Activated T-cell treated with anti-CD3 and anti-CD28 coated beads, Interleukin-2, amount 50 U/mL, for 1 hour (primary cell): ENCODE measurements at regions not wholly inside any gene's neighbourhood (a gene's known extent, or its start where the extent isn't known, plus 50 kb on each side); places are given as distances from the start of the nearest gene placed in this dataset.
"Not testable (repeated sequence)": the region's sequence is repeated elsewhere in the genome, so short reads cannot be mapped to it uniquely, and the experiment has no call there.

Experiments used
- DNase-seq: peaks from one replicate; pipeline ENCODE4 v3.0.0-alpha.2; 2020

DNA sequence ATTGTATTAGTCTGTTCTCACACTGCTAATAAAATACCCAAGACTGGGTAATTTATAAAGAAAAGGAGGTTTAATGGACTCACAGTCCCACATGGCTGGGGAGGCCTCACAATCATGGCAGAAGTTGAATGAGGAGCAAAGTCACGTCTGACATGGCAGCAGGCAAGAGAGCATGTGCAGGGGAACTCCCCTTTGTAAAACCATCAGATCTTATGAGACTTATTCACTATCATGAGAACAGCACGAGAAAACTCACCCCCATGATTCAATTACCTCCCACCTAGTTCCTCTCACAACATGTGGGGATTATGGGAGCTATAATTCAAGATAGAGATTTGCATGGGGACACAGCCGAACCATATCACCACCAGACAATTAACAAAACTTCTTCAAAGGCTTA lies 84.4 kb upstream of the ANKRD1 start:
- not testable (repeated sequence) for DNase-seq

DNA sequence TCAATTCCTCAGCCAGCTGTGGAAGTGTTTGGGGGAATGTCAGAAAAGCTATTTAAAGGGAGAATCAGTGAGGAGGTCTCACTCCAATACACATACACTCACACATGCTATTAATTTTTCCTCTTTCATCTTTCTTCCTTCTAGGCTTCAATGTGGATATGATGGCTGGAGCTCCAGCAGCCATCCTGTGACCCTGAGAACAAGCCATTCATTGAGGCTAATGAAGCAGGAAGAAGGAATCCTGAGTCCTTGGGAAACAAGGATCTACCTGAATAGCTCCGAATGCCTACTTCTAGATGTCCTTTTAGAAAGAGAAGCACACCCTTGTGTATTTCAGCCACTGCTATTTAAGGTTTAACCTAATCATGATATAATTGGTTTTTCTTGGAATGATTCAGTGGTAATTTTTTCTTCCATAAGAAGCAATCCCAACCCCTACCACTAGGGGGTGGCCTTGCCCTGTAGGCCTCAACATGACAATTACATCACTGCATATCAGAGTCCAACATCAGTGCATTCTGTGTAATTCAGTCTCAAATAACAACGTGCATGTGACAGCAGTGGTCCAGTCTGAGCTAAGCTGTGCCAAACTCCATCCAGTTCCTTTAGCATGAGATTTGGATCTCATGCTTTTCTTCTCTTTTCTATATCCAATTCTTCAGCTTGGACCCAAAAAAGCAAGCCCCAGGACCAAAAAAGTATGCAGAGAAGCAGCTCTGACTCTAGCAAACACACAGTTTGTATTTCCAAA lies 85.3 kb upstream of the ANKRD1 start:
- peak; percentile 57 for DNase-seq

DNA sequence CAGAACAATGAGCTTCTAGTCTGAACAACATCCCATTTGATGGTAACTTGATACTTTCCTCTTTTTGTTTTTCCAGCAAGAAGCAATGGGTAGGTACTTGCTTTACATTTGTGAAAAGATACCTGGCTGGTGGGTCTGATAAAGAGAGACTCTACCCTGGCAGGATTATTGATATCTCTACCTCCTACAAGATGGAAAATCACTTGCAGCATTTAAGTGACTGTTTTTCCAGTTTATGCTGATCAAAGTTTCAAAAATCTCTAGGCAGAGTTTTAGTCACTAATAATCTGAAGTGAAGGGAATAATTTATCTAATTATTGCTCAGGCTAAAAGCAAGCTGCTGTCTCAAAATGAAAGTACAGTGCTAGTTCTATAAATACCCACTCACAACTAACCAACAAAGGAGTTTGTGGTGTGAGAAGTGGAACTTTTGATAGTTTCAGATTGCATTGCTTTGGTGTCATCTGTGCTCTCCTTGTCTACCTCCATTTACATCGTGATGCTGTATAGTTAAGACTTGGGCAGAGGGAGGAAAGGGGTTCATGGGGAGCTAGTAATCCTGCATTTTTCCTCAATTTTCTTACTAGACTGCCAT lies 86.0 kb upstream of the ANKRD1 start:
- DNase-seq: no peak

DNA sequence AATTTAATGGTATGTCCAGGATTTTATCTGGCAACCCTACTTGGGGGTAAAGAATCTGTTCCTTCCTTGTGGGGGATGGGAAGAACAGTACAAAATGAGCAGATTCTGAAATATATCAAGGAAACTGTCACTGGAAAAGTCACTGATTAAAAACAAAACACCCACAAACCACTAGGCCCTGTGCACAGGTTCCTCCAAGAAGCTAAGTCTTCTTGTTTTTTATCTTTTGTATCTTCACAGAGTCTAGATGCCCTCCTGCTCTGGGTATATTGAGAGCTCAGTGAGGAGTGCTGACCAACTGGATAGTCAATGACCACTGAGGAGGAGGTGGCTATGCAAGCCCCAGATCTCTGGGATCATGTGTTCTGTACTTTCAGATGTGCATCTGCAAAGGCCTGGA lies 86.8 kb upstream of the ANKRD1 start:
- no peak for DNase-seq

DNA sequence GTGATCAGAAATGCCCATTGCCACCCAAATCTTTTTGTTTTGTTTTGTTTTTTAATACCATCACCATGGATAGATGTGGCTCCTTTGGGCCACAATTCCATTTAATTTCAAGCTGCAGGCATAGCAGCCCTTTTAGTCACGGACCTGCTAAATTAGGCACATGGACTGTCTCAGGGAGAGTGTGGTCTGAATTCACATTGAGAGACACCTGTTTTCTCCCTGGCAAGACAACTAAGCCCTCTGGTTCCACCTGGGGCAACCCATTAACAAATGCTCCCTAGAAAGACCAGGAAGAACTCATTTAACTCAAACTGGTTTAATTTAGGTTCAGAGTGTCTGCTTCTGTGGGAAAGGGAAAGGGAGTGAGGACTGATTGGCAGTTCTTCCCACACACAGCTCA lies 88.2 kb upstream of the ANKRD1 start:
- DNase-seq: no peak

DNA sequence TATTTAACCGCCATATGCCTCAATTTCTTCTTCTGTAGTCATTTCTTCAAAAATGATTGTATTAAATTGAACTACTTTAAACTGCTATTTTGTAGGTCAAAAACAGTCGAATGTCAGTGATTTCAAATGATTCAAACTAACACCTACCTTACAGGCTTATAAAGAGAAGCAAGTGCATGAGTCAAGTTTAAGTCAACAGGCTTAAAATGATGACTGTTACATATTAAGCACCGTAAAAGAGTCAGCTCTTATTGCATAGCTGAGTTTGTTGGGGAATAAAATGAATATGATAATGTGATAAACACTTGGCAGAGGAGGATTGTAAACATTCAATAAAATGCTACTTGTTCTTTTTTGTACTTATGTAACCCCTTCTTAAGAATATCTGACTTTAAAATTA lies 90.1 kb upstream of the ANKRD1 start:
- no peak for DNase-seq

DNA sequence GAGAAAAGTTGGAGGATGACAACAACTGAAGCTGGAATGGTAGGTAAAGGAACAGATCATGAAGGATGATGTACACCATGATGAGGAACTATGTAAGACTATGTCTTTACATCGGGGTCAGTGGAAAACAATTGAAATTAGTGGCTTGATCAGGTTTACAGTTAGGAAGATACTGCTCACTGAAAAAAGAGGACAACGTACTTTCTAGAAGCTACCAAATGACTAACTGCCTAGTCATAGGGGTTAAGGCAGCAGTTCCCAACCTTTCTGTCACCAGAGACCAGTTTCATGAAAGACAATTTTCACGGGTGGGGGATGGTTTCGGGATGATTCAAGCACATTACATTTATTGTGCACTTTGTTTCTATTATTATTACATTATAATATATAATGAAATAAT lies 91.6 kb upstream of the ANKRD1 start:
- DNase-seq: no peak

DNA sequence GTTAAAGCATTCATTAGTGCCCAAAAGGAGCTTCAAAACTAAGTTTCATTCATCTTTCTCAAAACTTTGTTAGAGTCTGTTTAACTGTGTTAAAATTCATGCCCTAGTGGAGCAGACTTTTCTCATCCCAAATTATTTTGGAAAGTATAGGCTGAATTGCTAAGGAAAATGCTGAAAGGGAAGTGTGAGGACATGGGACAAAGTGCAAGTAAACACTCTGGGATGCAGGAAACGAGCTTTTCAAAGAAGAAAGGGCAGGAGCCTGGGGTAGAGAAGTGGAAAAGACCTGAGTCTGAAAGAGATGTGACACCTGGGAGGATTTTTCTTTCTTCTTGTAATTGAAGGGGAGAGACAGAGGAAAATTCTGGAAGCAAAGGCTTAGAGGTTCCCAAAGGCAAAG lies 93.1 kb upstream of the ANKRD1 start:
- no peak for DNase-seq

DNA sequence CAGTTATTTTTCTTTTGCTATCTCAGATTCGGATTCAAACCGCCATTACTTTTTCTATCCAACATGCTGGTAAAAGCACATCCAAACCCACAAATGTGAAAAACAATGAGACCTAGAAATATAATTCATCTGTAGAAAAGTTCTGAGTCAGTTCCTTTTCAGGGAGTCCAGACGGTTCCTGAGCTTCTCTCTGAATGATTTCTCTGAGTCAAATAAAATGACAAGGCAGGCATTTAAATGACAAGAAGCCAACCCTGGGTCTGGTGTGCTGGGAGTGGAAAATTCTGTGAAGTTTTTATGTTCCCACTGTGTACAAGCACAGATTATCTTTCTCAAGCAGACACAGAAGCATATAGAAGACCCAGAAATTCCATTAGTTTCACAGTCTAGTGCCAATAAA lies 96.3 kb upstream of the ANKRD1 start:
- DNase-seq: no peak

DNA sequence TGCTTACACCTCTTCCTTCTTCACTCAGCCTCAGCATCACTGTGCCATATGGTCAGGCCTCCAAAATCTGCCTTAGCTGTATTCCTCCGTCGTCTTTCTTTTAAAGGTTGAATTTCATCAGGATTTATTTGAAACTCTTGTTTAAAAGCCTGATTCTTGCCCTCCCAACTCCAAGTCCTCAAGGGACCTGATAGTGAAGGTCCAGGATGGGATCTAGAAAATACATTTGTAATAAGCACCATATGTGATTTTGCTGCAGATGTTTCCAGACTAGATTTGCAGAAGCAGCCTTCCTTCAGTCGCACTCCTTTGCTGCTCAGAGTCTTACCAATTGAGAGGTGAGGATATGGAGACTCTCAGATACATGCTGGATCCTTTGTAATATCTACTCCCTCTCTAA lies 101.0 kb upstream of the ANKRD1 start:
- no peak for DNase-seq

DNA sequence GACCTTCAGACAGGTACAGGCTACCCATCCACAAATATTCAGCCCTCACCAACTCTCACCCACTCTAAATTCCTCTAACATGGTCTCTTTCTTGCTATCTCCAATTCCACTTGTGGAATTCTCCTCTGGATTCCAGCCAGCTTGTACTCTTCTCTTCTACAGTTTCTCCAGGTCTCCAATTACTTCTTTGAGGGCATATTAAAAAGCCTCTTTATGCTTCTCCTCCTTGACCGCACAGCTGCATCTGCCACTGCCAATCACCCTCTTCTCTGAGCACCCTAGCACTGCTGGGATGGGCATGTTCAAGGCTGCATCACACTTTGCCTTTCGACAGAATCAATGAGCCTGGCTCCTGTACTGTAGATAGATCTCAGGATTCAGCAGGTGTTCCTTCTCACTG lies 101.5 kb upstream of the ANKRD1 start:
- no peak for DNase-seq

DNA sequence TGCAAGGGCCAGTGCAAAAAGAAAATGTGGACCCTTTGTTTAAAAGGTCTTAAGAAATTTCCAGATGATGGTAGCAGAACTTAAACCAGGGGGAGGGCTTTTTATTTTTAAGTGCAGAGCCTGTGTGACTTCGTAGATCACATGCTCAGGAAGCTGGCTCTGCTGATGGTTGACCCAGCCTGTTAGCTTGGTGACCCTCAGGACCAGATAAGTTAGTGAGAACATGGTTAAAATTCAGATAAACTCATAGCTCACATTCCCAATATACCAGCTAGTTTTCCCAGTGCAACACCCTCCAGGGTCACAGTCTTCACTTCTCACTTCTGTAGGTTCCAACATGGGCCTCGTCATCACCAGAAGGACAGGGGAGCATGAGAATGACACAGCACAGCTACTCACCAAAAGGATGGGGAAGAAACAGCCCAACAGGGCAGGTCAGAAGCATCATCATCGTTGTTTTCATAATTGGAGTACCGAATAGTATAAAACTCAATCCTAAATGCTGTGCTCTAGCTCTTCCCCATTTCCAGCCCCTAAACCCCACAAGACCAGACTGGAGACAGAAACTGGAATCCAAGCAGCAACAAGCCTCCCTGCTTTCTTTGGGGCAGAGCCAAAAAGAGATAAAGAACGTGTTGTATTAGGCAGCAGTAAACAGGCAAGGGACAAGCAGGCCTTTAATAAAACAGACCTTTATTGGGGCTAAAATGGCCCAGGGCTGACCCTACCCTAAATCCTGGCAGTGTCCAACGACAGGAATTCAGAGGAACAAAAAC lies 102.2 kb upstream of the ANKRD1 start:
- no peak for DNase-seq

DNA sequence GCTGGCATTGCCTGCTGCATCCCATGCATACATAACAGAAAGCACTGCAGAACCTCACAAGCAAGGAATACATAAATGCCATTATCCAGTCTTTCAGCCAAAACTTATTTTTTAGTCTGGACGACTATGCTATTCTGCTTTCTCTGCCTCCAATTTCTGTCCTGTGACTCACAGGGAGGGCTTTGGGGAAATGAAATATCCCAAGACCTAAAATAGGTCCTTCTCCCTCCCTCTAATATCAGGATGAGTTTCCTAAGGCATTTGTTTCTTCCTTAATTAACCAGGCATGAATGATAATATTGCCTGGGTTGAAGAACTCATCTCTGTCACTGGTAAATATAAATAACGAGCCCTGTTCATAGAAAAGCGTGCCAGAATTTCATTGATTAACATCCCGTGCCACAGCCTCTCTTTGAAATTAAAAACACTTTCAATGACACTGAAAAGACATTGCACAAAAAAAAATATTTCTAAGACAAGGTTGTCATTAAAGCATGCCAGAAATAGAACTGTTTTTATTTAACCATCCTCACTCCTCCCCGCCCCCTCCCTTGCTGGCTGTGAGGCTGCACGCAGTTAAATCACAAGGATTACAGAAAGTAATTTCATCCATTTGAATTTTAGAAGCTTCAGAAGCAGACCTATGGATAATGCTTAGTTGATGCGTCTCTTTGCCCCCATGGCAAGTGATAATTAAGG lies 103.0 kb upstream of the ANKRD1 start:
- DNase-seq: no peak

DNA sequence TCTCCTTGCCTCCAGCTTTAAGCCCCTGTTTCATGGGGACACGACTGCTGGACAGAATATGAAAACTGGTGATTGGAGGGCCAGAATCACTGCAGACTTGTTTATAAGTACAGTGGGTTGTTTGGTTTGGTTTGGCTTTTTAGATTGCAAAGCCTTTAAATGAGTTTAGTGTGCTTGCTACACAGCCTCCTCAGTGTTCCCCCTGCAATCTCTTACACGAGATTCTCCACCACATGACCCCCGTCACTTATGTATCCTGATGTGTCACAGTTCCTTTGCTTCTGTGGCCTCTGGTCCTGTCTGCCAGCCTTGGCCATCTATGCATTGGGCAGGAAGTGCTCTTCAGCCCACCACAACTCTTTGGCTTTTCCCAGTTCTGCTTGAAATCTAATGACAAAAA lies 103.7 kb upstream of the ANKRD1 start:
- DNase-seq: no peak

DNA sequence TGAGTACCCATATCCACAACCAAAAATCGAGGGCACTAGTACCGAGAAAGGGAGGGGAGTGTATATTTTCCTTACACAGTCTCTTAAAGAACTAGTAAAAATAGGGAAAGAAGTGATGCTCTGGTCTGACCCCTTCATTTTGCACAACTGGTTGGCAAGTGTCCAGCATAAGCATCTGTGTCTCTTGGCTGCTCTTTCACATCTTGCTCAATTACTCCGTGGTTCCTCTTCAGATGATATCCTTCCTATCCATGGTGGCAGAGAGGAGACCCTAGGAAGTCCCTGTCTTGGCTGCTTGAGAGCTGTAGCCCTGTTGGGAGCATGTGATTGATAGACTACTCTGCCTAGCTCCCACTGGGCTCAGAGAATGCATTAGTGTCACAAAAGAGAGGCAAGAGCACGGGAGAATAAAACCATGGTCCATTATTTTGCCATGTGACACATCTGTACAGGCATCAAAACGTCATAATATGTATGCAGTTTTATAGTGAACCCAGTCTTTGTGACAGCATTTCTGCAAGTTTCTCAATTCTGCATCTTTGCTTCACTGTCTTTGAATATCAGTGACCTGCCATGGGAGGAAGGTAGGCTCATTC lies 111.8 kb upstream of the ANKRD1 start:
- no peak for DNase-seq

DNA sequence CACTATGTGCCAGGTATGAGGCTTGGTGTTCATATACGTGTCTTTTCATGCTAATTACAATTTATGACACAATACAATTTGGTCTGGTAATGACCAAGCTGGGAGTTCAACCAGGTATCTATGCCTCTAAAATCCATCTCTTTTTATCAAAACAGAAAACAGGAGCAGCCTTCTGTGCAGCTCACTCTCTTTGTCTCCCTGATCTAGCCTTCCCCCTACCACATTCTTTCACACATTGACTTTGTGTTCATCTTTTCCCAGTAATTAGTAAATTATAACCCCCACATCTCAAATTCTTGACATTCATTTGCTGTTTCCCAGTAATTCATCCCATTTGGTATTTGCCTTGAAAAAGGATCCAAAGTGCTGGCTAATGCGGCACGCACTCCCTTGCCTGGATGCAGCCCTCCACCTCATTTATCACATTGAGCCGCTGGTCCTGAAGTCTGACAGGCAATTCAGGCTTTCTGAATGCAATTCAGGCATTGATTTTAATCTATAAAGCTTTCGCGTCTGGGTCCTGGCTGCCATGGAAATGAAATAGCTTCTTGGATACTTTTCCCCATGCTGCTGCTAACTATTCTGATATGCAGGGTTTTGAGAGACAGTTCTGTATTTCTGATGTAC lies 112.5 kb upstream of the ANKRD1 start:
- DNase-seq: no peak

DNA sequence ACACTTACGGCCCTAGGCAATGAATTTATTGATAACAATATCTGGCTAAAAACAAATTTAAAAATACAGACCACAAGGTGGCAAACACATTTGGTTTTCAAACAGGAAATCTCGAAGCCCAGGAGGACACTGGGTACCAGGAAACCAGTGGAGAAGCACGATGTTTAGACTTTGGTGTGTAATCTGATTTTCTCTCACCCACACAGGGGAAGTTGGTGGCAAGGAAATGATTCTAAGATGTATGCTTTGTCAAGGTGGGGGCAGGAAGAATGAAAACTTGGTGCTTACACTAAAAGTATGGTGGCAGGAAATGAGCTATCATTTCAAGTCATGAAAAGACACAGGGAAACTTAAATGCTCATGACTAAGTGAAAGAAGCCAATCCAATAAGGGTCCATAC lies 113.2 kb upstream of the ANKRD1 start:
- no peak for DNase-seq

DNA sequence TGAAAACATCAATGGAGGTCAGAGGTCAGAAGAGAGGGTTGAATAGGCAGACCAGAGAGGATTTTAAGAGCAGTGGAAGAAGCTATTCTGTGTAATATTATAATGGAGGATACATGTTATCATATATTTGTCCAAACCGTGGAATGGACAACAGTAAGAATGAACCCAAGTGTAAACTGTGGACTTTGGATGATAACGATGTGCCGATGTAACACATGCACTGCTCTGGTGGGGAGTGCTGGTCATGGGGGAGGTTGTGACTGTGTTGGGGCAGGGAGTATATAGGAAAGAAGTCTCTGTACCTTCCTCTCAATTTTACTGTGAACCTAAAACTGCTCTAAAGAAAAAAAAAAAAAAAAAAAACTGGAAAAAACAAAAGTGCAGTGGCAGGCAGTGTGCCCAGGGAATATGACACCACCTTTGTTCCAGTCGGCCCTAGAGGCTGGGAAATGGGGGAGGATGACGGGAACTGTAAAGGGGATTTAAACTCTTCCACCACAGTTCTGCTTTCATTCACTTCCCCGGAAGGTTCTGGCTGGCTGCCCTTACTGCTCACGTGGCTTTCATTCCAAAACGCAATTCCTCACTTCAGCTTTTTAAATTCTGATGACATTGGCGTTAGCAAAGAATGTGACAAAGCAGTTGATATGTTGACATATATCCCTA lies 113.7 kb upstream of the ANKRD1 start:
- no peak for DNase-seq

DNA sequence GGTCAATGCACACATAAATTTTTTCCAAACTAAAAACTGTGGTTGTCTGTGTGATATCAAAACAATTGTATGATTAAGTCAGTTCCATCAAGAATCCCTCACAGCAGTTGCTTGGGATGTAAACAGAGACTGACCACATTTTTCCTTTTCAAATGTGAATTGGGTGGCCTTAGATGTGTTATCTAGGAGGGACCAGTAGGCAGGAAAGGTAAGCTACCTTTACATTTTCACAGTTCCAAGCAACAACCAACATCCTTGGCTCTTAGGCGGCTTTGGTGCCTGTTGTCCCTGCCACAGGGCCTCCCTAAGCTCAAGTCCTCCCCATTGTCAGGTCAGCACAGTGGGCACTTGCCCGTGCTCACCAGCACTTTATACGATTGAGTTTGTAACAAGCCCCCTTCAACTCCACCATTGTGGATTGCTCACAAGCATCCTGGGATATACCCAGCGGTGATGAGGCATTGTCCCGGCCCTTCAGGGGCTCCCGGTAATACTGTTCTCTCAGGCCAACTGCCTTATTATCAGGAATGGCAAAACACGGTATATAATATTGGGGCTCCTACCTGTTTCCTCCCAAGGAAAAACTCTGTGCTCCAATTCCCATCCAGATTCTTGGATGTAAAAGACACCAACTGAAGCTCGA lies 114.9 kb upstream of the ANKRD1 start:
- no peak for DNase-seq

DNA sequence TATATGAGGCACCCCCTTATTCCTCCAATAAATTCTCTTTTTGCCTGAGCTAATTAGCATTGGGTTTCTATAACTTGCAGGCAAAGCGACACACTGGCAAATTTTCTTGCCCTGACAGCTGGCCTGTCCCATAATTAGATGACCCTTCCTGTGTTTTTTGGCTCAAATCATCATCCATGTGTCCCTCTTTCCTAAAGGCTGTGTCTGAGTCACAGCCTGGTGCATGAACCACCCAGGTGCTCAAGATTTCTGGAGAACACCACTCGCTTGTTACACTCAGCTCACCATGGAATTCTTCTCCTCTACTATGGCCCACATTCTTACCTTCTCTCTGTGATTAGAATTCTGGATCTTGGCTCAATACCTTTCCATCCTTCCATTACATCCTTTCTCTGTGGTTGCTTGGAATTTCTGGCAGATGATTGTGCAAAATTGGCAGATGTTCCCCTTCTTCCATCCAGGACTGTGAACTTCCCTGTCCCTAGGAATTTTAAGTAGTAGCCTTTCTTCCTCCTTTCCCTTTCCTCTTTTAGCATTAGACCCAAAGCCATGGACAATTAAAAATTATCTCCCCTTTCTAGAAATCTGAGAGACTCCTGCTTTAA lies 116.0 kb upstream of the ANKRD1 start:
- DNase-seq: no peak

DNA sequence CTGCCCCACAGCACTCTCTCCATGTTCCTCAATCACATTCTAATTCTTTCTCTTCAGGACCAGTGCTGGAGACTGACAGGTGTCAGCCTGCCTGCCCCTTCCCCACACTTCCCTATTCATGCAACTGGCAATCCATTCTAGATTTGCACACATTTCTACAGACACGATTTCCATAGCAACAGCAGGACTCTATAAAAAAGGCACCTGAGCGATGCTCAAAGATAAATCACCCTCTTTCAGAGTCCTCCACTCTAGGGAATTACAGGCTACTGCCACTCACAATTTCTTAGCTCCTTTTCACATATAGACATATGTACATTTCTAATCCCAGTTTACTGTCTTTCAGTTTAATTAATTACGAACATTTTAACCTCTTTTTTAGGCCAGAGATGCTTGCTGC lies 118.1 kb upstream of the ANKRD1 start:
- no peak for DNase-seq
